CD4-positive, alpha-beta T cell treated with Interleukin-1 beta for 1 hour (primary cell): ENCODE measurements at regions not wholly inside any gene's neighbourhood (a gene's known extent, or its start where the extent isn't known, plus 50 kb on each side); places are given as distances from the start of the nearest gene placed in this dataset.
A peak's percentile ranks its signal among the peaks of the same experiment; 100 is the strongest.

ENCODE experiments used
- DNase-seq, 2 donors: peaks; one replicate each; pipeline ENCODE4 v3.0.0-alpha.2; 2020 to 2022

- no peak for DNase-seq
Observed at GRCh38 chr17:55580596-55581133, 69.4 kb upstream of the SMIM36 start.

GRCh38 chr17:55577687-55578086 lies 66.4 kb upstream of the SMIM36 start:
- peak; percentile 33 to 46 for DNase-seq

- peak; percentile 36 to 57 for DNase-seq
Observed at GRCh38 chr17:55576996-55577586, 65.8 kb upstream of the SMIM36 start.

GRCh38 chr17:55576237-55576995 lies 65.2 kb upstream of the SMIM36 start:
- no peak for DNase-seq

- DNase-seq = no peak
Observed at GRCh38 chr17:55575058-55575636, 63.9 kb upstream of the SMIM36 start.

- no peak for DNase-seq
Observed at GRCh38 chr17:55572599-55572998, 61.3 kb upstream of the SMIM36 start.

GRCh38 chr17:55572139-55572538 lies 60.9 kb upstream of the SMIM36 start:
- DNase-seq = no peak

- DNase-seq = no peak
Observed at GRCh38 chr17:55571095-55571494, 59.8 kb upstream of the SMIM36 start.

- DNase-seq = no peak
Observed at GRCh38 chr17:55570391-55570790, 59.1 kb upstream of the SMIM36 start.

GRCh38 chr17:55567240-55568214 lies 56.3 kb upstream of the SMIM36 start:
- DNase-seq = no peak

- DNase-seq = no peak
Observed at GRCh38 chr17:55564081-55564480, 52.8 kb upstream of the SMIM36 start.

- no peak for DNase-seq
Observed at GRCh38 chr17:55563363-55563762, 52.1 kb upstream of the SMIM36 start.

- DNase-seq = no peak
Observed at GRCh38 chr17:55561973-55562495, 50.8 kb upstream of the SMIM36 start.

GRCh38 chr17:55561316-55561972 lies 50.2 kb upstream of the SMIM36 start:
- DNase-seq = no peak
